Trophoblast cell (in vitro differentiated cells and primary cell): ENCODE measurements at regions not wholly inside any gene's neighbourhood (a gene's known extent, or its start where the extent isn't known, plus 50 kb on each side); places are given as distances from the start of the nearest gene placed in this dataset.

Source experiments
- DNase-seq, 2 donors: peaks; one replicate each; pipeline ENCODE4 v3.0.0-alpha.2; 2016
- H2AFZ ChIP-seq: 2 replicates; pipeline ENCODE4 v1.6.1; 2013; ENCODE audit warnings: low read length, moderate library complexity, mild to moderate bottlenecking; ENCODE audit not compliant: insufficient read depth, poor library complexity
- H2AK5ac ChIP-seq: 2 replicates; pipeline ENCODE4 v1.6.1; 2013; ENCODE audit warnings: mild to moderate bottlenecking, low read length
- H2BK120ac ChIP-seq: 2 replicates; pipeline ENCODE4 v1.6.1; 2013; ENCODE audit warnings: low read length, mild to moderate bottlenecking, moderate library complexity; ENCODE audit not compliant: insufficient read depth, poor library complexity
- H2BK12ac ChIP-seq: 2 replicates; pipeline ENCODE4 v1.6.1; 2013; ENCODE audit warnings: mild to moderate bottlenecking, low read length, moderate library complexity
- H2BK5ac ChIP-seq: 2 replicates; pipeline ENCODE4 v1.6.1; 2013; ENCODE audit warnings: low read length, low read depth, moderate library complexity, mild to moderate bottlenecking; ENCODE audit not compliant: poor library complexity
- H3K14ac ChIP-seq: 2 replicates; pipeline ENCODE4 v1.6.1; 2013; ENCODE audit warnings: mild to moderate bottlenecking, low read length
- H3K18ac ChIP-seq: 2 replicates; pipeline ENCODE4 v1.6.1; 2013; ENCODE audit warnings: mild to moderate bottlenecking, low read length
- H3K23ac ChIP-seq: 2 replicates; pipeline ENCODE4 v1.6.1; 2013; ENCODE audit warnings: low read length
- H3K27ac ChIP-seq: 2 replicates; pipeline ENCODE4 v1.5.1; 2013; ENCODE audit warnings: low read depth, mild to moderate bottlenecking, inconsistent platforms, low read length, moderate library complexity
- H3K27me3 ChIP-seq: 2 replicates; pipeline ENCODE4 v1.6.1; 2013; ENCODE audit warnings: inconsistent platforms, mild to moderate bottlenecking, low read length, moderate library complexity; ENCODE audit not compliant: insufficient read depth
- H3K36me3 ChIP-seq, 2 experiments: 1 replicate in 1 of 2; 2 replicates in 1 of 2; pipeline ENCODE4 v1.6.1; 2013; ENCODE audit warnings: low read length in 2 of 2, mild to moderate bottlenecking in 2 of 2, moderate library complexity in 1 of 2; ENCODE audit not compliant: insufficient read depth in 2 of 2, control insufficient read depth in 1 of 2
- H3K4ac ChIP-seq: 2 replicates; pipeline ENCODE4 v1.6.1; 2013; ENCODE audit warnings: low read depth, mild to moderate bottlenecking, low read length, moderate library complexity
- H3K4me1 ChIP-seq, 2 experiments: 1 replicate in 1 of 2; 2 replicates in 1 of 2; pipeline ENCODE4 v1.6.1; 2013; ENCODE audit warnings: low read length in 2 of 2, mild to moderate bottlenecking in 2 of 2, moderate library complexity in 1 of 2; ENCODE audit not compliant: insufficient read depth in 2 of 2, control insufficient read depth in 1 of 2
- H3K4me2 ChIP-seq: 2 replicates; pipeline ENCODE4 v1.6.1; 2013; ENCODE audit warnings: inconsistent platforms, mild to moderate bottlenecking, low read length, moderate library complexity
- H3K4me3 ChIP-seq: 2 replicates; pipeline ENCODE4 v1.5.1; 2013; ENCODE audit warnings: mild to moderate bottlenecking, low read depth, low read length, inconsistent platforms
- H3K79me1 ChIP-seq: one replicate; pipeline ENCODE4 v1.6.1; 2013; ENCODE audit warnings: low read length
- H3K79me2 ChIP-seq: 2 replicates; pipeline ENCODE4 v1.6.1; 2013; ENCODE audit warnings: low read length, mild to moderate bottlenecking; ENCODE audit not compliant: control insufficient read depth, insufficient read depth, poor library complexity
- H3K9ac ChIP-seq: 2 replicates; pipeline ENCODE4 v1.6.1; 2013; ENCODE audit warnings: mild to moderate bottlenecking, low read length
- H3K9me3 ChIP-seq: 2 replicates; pipeline ENCODE4 v1.6.1; 2013; ENCODE audit warnings: low read depth, mild to moderate bottlenecking, control low read depth, inconsistent platforms, low read length; ENCODE audit not compliant: insufficient read depth
- H4K12ac ChIP-seq: 2 replicates; pipeline ENCODE4 v1.6.1; 2013; ENCODE audit warnings: low read depth, mild to moderate bottlenecking, low read length, moderate library complexity
- H4K8ac ChIP-seq: 2 replicates; pipeline ENCODE4 v1.6.1; 2013; ENCODE audit warnings: low read depth, mild to moderate bottlenecking, low read length, moderate library complexity
- H4K91ac ChIP-seq: one replicate; pipeline ENCODE4 v1.6.1; 2013; ENCODE audit warnings: low read depth, mild to moderate bottlenecking, low read length, moderate library complexity
- WGBS: extraction: QIAGEN DNeasy Blood & Tissue Kit; methylation state at CpG from one replicate; pipeline ENCODE4 v1.1.7; 2013; ENCODE audit warnings: missing lambda C conversion rate; ENCODE audit not compliant: insufficient read length, insufficient coverage; ENCODE audit errors: extremely low coverage; 5-methylcytosine and 5-hydroxymethylcytosine counted together

DNA sequence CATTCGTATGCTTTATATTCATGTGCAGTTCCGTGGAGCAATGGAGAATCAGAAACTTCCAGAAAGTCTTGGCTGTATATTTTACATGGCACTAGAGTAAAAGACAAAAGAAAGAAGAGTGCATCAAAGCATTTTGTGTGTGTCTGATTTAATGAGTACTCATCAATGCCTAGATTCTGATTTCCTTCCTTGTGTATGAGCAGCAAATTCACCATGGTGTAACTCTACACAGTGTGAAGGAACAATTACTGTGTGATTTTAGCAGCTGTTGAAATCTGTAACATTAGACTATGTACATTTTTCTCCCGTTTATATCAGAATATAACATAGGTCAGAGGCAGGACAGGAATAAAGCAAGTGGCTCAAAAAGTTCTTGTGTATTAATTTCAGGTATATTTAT is 102.0 kb upstream of the TSC22D2 start:
- Histone ChIP-seq H4K12ac (no peak overlapping the region), H3K14ac (no peak overlapping the region), H2BK120ac (no peak overlapping the region), H4K8ac (no peak overlapping the region), H2BK5ac (no peak overlapping the region), H3K9ac (no peak overlapping the region), H3K27ac (no peak overlapping the region), H2AK5ac (no peak overlapping the region), H3K4me2 (no peak overlapping the region), H4K91ac (no peak overlapping the region), H3K36me3 (no peaks in the 10 kb centered on the region), H3K27me3 (no peaks in the 10 kb centered on the region), H3K4ac (no peak overlapping the region), H3K79me1 (peaks cover 2% of the 10 kb centered on the region), H3K4me1 (peaks cover 0 to under 1% of the 10 kb centered on the region in 2 experiments), H3K79me2 (no peaks in the 10 kb centered on the region), H2AFZ (no peak overlapping the region), H3K18ac (no peak overlapping the region), H2BK12ac (no peak overlapping the region), H3K23ac (no peak overlapping the region), H3K4me3 (no peak overlapping the region), H3K9me3 (no peaks in the 10 kb centered on the region)
- no peak for DNase-seq
- WGBS: no CpG with 5 or more reads among the region's 3 CpGs

DNA sequence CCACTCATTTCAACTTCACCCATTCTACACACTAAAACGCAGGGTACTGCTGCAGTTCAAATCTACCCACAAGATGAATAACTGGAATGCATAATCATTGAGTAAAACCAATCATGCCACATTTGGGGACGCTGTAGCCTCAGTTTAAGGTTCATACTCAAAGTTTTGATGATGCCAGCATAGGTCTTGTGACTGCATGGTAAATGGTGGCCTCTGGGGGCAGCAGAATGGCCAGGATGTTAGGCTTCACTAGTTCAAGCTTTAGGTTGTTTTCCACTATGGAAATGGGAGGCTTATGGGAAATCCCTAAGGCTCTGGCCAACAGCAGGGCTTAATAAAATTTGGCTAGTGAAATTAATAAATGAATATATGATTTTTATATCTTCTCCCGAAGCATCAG is 104.3 kb upstream of the TSC22D2 start:
- Histone ChIP-seq H2AK5ac (no peak overlapping the region), H3K4me3 (no peak overlapping the region), H3K4me2 (no peak overlapping the region), H2BK120ac (no peak overlapping the region), H3K27ac (no peak overlapping the region), H4K91ac (no peak overlapping the region), H3K36me3 (no peaks in the 10 kb centered on the region), H3K9ac (no peak overlapping the region), H3K9me3 (no peaks in the 10 kb centered on the region), H2BK5ac (no peak overlapping the region), H3K23ac (no peak overlapping the region), H4K8ac (no peak overlapping the region), H3K14ac (no peak overlapping the region), H3K4me1 (no peaks in the 10 kb centered on the region), H3K79me1 (peaks cover 1% of the 10 kb centered on the region), H3K18ac (no peak overlapping the region), H2BK12ac (no peak overlapping the region), H4K12ac (no peak overlapping the region), H3K4ac (no peak overlapping the region), H3K27me3 (no peaks in the 10 kb centered on the region), H2AFZ (no peak overlapping the region), H3K79me2 (no peaks in the 10 kb centered on the region)
- WGBS: no CpG with 5 or more reads among the region's 3 CpGs
- DNase-seq: peak in 1 of 2 donors; percentile 54

DNA sequence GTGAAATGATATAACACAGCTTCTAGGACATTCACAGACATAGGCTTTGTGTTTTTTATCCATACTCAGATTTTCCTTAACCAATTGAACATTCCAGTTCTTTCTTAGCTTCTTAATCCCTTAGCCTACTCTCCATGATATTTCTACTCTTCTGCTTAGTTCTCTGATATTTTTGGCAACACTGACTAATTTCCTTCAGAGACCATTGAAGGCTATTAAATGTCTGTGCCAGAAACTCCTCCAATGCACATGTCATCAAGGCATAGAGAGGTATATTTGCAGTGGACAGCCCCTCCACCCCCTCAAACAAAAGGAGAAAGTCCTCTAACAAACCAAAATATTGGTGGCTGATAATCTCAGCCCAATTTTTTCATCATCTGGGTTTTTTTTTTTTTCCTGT is 105.9 kb upstream of the TSC22D2 start:
- Histone ChIP-seq H3K23ac (no peak overlapping the region), H4K91ac (no peak overlapping the region), H4K8ac (no peak overlapping the region), H2BK120ac (no peak overlapping the region), H2AFZ (no peak overlapping the region), H3K14ac (no peak overlapping the region), H2AK5ac (no peak overlapping the region), H3K9ac (no peak overlapping the region), H3K79me1 (no peaks in the 10 kb centered on the region), H3K4me3 (no peak overlapping the region), H4K12ac (no peak overlapping the region), H3K27me3 (no peaks in the 10 kb centered on the region), H3K79me2 (no peaks in the 10 kb centered on the region), H3K36me3 (no peaks in the 10 kb centered on the region), H3K4me1 (no peaks in the 10 kb centered on the region), H3K27ac (no peak overlapping the region), H3K9me3 (no peaks in the 10 kb centered on the region), H2BK12ac (no peak overlapping the region), H3K18ac (no peak overlapping the region), H3K4me2 (no peak overlapping the region), H3K4ac (no peak overlapping the region), H2BK5ac (no peak overlapping the region)
- DNase-seq: no peak

DNA sequence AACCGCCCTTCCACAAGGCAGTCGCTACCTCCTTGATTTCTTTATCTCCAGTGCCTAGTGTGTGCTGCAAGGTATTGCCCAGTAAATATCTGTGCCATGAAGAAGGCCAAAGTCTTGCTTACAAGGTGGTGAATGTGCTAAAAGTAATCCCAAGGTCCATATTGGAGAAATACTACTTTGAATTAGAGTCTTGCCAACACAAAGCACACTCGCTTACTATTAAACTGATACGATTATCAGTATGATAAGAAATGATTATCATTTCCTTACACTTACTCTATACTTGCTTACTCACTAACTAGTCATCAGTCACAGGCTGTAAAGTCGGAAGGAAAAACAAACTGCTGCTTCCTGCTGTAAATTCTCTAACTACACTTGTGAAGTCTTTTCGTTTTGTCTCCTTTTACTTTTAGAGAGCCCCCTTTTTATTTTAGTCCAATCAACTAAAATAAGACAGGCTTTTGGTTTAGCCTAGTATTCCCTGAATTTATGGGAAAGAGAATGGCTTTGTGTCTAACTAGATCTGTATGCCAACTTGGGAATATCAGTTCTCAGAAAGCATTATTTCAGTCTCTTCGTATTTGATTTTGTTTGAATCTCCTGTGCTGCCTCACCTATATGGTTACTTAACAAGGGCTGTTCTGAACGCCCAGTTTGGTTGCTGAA is 107.1 kb upstream of the TSC22D2 start:
- H3K27ac ChIP-seq: no peak overlapping the region
- H3K4ac ChIP-seq: no peak overlapping the region
- no peak overlapping the region for H3K4me2 ChIP-seq
- H3K27me3 ChIP-seq: no peaks in the 10 kb centered on the region
- no peak overlapping the region for H4K12ac ChIP-seq
- H2BK120ac ChIP-seq: no peak overlapping the region
- no peaks in the 10 kb centered on the region for H3K9me3 ChIP-seq
- H2AK5ac ChIP-seq: peak overlapping the region; percentile 21
- peak in 1 of 2 donors; percentile 43 for DNase-seq
- no peaks in the 10 kb centered on the region for H3K79me1 ChIP-seq
- no peak overlapping the region for H3K9ac ChIP-seq
- H3K14ac ChIP-seq: no peak overlapping the region
- H2BK12ac ChIP-seq: no peak overlapping the region
- no peak overlapping the region for H4K91ac ChIP-seq
- H3K36me3 ChIP-seq: no peaks in the 10 kb centered on the region
- H2BK5ac ChIP-seq: no peak overlapping the region
- no peak overlapping the region for H3K18ac ChIP-seq
- no peaks in the 10 kb centered on the region for H3K79me2 ChIP-seq
- H3K4me1 ChIP-seq: no peaks in the 10 kb centered on the region
- no peak overlapping the region for H2AFZ ChIP-seq
- H3K4me3 ChIP-seq: no peak overlapping the region
- no CpG with 5 or more reads among the region's 8 CpGs for WGBS
- H3K23ac ChIP-seq: no peak overlapping the region
- no peak overlapping the region for H4K8ac ChIP-seq
